Activated CD8-positive, alpha-beta T cell treated with anti-CD3 and anti-CD28 coated beads for 36 hours (primary cell): ENCODE measurements at regions not wholly inside any gene's neighbourhood (a gene's known extent, or its start where the extent isn't known, plus 50 kb on each side); places are given as distances from the start of the nearest gene placed in this dataset.
"Not testable (repeated sequence)": the region's sequence is repeated elsewhere in the genome, so short reads cannot be mapped to it uniquely, and the experiment has no call there.

Experiments
- ATAC-seq: fragments of 200-7000 bp; cut with Tn5 transposase; one replicate; pipeline ENCODE4 v1.10.0; 2021; ENCODE audit warnings: mild to moderate bottlenecking, moderate library complexity
- CTCF ChIA-PET: fragments of 350-600 bp; sonication (Branson Sonifier 250); formaldehyde crosslinking; loops from one replicate; lab custom pipeline; 2021; ENCODE audit warnings: antibody characterized with exemption; lab: Charles Lee
- POLR2A ChIA-PET: fragments of 350-600 bp; sonication (Branson Sonifier 250); formaldehyde crosslinking; loops from one replicate; lab custom pipeline; 2021; ENCODE audit warnings: antibody characterized with exemption; lab: Charles Lee
- DNase-seq: peaks from one replicate; pipeline ENCODE4 v3.0.0-alpha.2; 2020
- H3K27ac Mint-ChIP-seq: one replicate; pipeline ENCODE4 v1.8.0; 2021; ENCODE audit warnings: mild to moderate bottlenecking, mixed read lengths
- H3K27me3 Mint-ChIP-seq: one replicate; pipeline ENCODE4 v1.8.0; 2021; ENCODE audit warnings: mixed read lengths
- H3K36me3 Mint-ChIP-seq: one replicate; pipeline ENCODE4 v1.8.0; 2021; ENCODE audit warnings: low read depth, mixed read lengths
- H3K4me1 Mint-ChIP-seq: one replicate; pipeline ENCODE4 v1.8.0; 2021; ENCODE audit warnings: low read depth, mixed read lengths
- H3K4me3 Mint-ChIP-seq: one replicate; pipeline ENCODE4 v1.8.0; 2021; ENCODE audit warnings: mild to moderate bottlenecking, moderate library complexity, mixed read lengths
- H3K9me3 Mint-ChIP-seq: one replicate; pipeline ENCODE4 v1.8.0; 2021; ENCODE audit warnings: mixed read lengths
- CTCF ChIP-seq: fragments of 200-600 bp; IDR thresholded peaks from one replicate; pipeline ENCODE4 v1.8.0; 2022; ENCODE audit warnings: antibody characterized with exemption, mild to moderate bottlenecking
- intact Hi-C: fragments of 100-400 bp; cut with micrococcal nuclease; formaldehyde crosslinking; loops from one replicate; pipeline ENCODE4 v1.10.0; 2022

GRCh38 chr7:149598721-149599308, 101.2 kb upstream of the ZNF746 start:
- CTCF ChIA-PET = interaction anchor here (0.7 to 1.6 kb wide), 12 partner anchors 10 to 336 kb away, joined by 3 to 9 read pairs (median 4); partner anchors contain the start of gene ZNF777
- peak; percentile 42 for ATAC-seq
- Mint-ChIP-seq H3K36me3 (peaks cover 65% of the 10 kb centered on the region), H3K27me3 (no peaks in the 10 kb centered on the region), H3K9me3 (no peaks in the 10 kb centered on the region), H3K4me1 (peaks cover 35% of the 10 kb centered on the region), H3K4me3 (no peak overlapping the region), H3K27ac (no peak overlapping the region)
- intact Hi-C loops = no loop called here
- TF ChIP-seq CTCF = peak; percentile 37
- peak; percentile 30 for DNase-seq
- POLR2A ChIA-PET = interaction anchor here (0.7 to 1.4 kb wide), 4 partner anchors 10 to 133 kb away, joined by 3 to 4 read pairs (median 3); no protein-coding TSS in a partner anchor

GRCh38 chr7:149597789-149598188, 100.2 kb upstream of the ZNF746 start:
- H3K27ac Mint-ChIP-seq, DNase-seq, POLR2A ChIA-PET, ATAC-seq, H3K9me3 Mint-ChIP-seq, intact Hi-C loops, H3K4me3 Mint-ChIP-seq, H3K27me3 Mint-ChIP-seq: not testable (repeated sequence)
- peaks cover 63% of the 10 kb centered on the region for H3K36me3 Mint-ChIP-seq
- peaks cover 32% of the 10 kb centered on the region for H3K4me1 Mint-ChIP-seq
- CTCF ChIA-PET = interaction anchor here (1.6 kb wide), 1 partner anchor 14 kb away, joined by 6 read pairs; no protein-coding TSS in a partner anchor

- no peaks in the 10 kb centered on the region for H3K27me3 Mint-ChIP-seq
- H3K4me3 Mint-ChIP-seq = no peak overlapping the region
- peaks cover 20% of the 10 kb centered on the region for H3K4me1 Mint-ChIP-seq
- DNase-seq (no peak), ATAC-seq (no peak)
- ChIA-PET POLR2A (no interaction called here), CTCF (no interaction called here)
- H3K9me3 Mint-ChIP-seq = no peaks in the 10 kb centered on the region
- H3K27ac Mint-ChIP-seq = no peak overlapping the region
- peaks cover 56% of the 10 kb centered on the region for H3K36me3 Mint-ChIP-seq
- intact Hi-C loops = no loop called here
- TF ChIP-seq CTCF = no peak
These were observed 97.9 kb upstream of the ZNF746 start for GRCh38 chr7:149595541-149595940.

- POLR2A ChIA-PET = no interaction called here
- CTCF ChIA-PET = no interaction called here
- Mint-ChIP-seq H3K4me1 (peaks cover 16% of the 10 kb centered on the region), H3K9me3 (no peaks in the 10 kb centered on the region), H3K4me3 (no peak overlapping the region), H3K27me3 (no peaks in the 10 kb centered on the region), H3K36me3 (peaks cover 52% of the 10 kb centered on the region), H3K27ac (no peak overlapping the region)
- DNase-seq (no peak), ATAC-seq (no peak)
- no peak for TF ChIP-seq CTCF
- intact Hi-C loops = no loop called here
These were observed 97.5 kb upstream of the ZNF746 start for GRCh38 chr7:149595078-149595477.

- H3K36me3 Mint-ChIP-seq = peaks cover 49% of the 10 kb centered on the region
- no peak for TF ChIP-seq CTCF
- H3K9me3 Mint-ChIP-seq = no peaks in the 10 kb centered on the region
- no peak for DNase-seq
- no peaks in the 10 kb centered on the region for H3K4me1 Mint-ChIP-seq
- ATAC-seq = no peak
- no peaks in the 10 kb centered on the region for H3K27me3 Mint-ChIP-seq
- ChIA-PET CTCF (no interaction called here), POLR2A (no interaction called here)
- no peak overlapping the region for H3K4me3 Mint-ChIP-seq
- peak overlapping the region; percentile 21 for H3K27ac Mint-ChIP-seq
- intact Hi-C loops = no loop called here
These were observed 91.3 kb upstream of the ZNF746 start for GRCh38 chr7:149588930-149589329.
